Endothelial cell (in vitro differentiated cells): ENCODE measurements at regions not wholly inside any gene's neighbourhood (a gene's known extent, or its start where the extent isn't known, plus 50 kb on each side); places are given as distances from the start of the nearest gene placed in this dataset.

Experiments used
- DNase-seq: peaks from one replicate; pipeline ENCODE4 v3.0.0; 2021; ENCODE audit warnings: low spot score
- H3K27ac Mint-ChIP-seq: one replicate; pipeline ENCODE4 v1.8.0; 2021; ENCODE audit warnings: mixed read lengths, inconsistent platforms; ENCODE audit not compliant: unreplicated experiment
- H3K27me3 Mint-ChIP-seq: one replicate; pipeline ENCODE4 v1.8.0; 2021; ENCODE audit warnings: mild to moderate bottlenecking, moderate library complexity, mixed read lengths, inconsistent platforms; ENCODE audit not compliant: unreplicated experiment
- H3K36me3 Mint-ChIP-seq: one replicate; pipeline ENCODE4 v1.8.0; 2021; ENCODE audit warnings: mild to moderate bottlenecking, low read depth, mixed read lengths, inconsistent platforms; ENCODE audit not compliant: unreplicated experiment
- H3K4me1 Mint-ChIP-seq: one replicate; pipeline ENCODE4 v1.8.0; 2021; ENCODE audit warnings: mild to moderate bottlenecking, mixed read lengths, inconsistent platforms; ENCODE audit not compliant: unreplicated experiment
- H3K4me3 Mint-ChIP-seq: one replicate; pipeline ENCODE4 v1.8.0; 2021; ENCODE audit warnings: mild to moderate bottlenecking, mixed read lengths, inconsistent platforms; ENCODE audit not compliant: unreplicated experiment
- H3K9me3 Mint-ChIP-seq: one replicate; pipeline ENCODE4 v1.8.0; 2021; ENCODE audit warnings: mixed read lengths, inconsistent platforms; ENCODE audit not compliant: unreplicated experiment
- CTCF ChIP-seq: fragments of 200-600 bp; sonication (generic); IDR thresholded peaks from one replicate; pipeline ENCODE4 v1.5.0; 2021; ENCODE audit warnings: antibody characterized with exemption; ENCODE audit not compliant: unreplicated experiment

GRCh38 chrY:8326944-8327343 is 1010.3 kb upstream of the TSPY4 start:
- no peak for DNase-seq
- Mint-ChIP-seq H3K9me3 (no peaks in the 10 kb centered on the region), H3K27me3 (no peaks in the 10 kb centered on the region), H3K36me3 (no peaks in the 10 kb centered on the region), H3K4me3 (no peak overlapping the region), H3K4me1 (no peaks in the 10 kb centered on the region), H3K27ac (no peak overlapping the region)
- no peak for TF ChIP-seq CTCF

GRCh38 chrY:8327708-8328354 is 1009.4 kb upstream of the TSPY4 start:
- Mint-ChIP-seq H3K36me3 (no peaks in the 10 kb centered on the region), H3K27me3 (no peaks in the 10 kb centered on the region), H3K4me1 (no peaks in the 10 kb centered on the region), H3K4me3 (no peak overlapping the region), H3K9me3 (no peaks in the 10 kb centered on the region), H3K27ac (no peak overlapping the region)
- no peak for DNase-seq
- no peak for TF ChIP-seq CTCF

GRCh38 chrY:8329431-8329830 is 1007.8 kb upstream of the TSPY4 start:
- no peaks in the 10 kb centered on the region for H3K9me3 Mint-ChIP-seq
- H3K27me3 Mint-ChIP-seq, result no peaks in the 10 kb centered on the region
- H3K36me3 Mint-ChIP-seq, result no peaks in the 10 kb centered on the region
- H3K4me1 Mint-ChIP-seq, result no peaks in the 10 kb centered on the region
- TF ChIP-seq CTCF, result no peak
- no peak overlapping the region for H3K4me3 Mint-ChIP-seq
- no peak overlapping the region for H3K27ac Mint-ChIP-seq
- DNase-seq, result no peak

GRCh38 chrY:8329929-8330328 is 1007.3 kb upstream of the TSPY4 start:
- H3K9me3 Mint-ChIP-seq, result no peaks in the 10 kb centered on the region
- no peaks in the 10 kb centered on the region for H3K36me3 Mint-ChIP-seq
- TF ChIP-seq CTCF, result no peak
- H3K4me1 Mint-ChIP-seq, result no peaks in the 10 kb centered on the region
- H3K4me3 Mint-ChIP-seq, result no peak overlapping the region
- H3K27ac Mint-ChIP-seq, result no peak overlapping the region
- no peak for DNase-seq
- H3K27me3 Mint-ChIP-seq, result no peaks in the 10 kb centered on the region

GRCh38 chrY:8333328-8333727 is 1003.9 kb upstream of the TSPY4 start:
- Mint-ChIP-seq H3K4me1 (no peaks in the 10 kb centered on the region), H3K4me3 (no peak overlapping the region), H3K36me3 (no peaks in the 10 kb centered on the region), H3K9me3 (no peaks in the 10 kb centered on the region), H3K27me3 (no peaks in the 10 kb centered on the region), H3K27ac (no peak overlapping the region)
- TF ChIP-seq CTCF, result no peak
- no peak for DNase-seq
